KOPT-K1 (cell line): ENCODE measurements at regions not wholly inside any gene's neighbourhood (a gene's known extent, or its start where the extent isn't known, plus 50 kb on each side); places are given as distances from the start of the nearest gene placed in this dataset.

Experiments used
- H3K27ac ChIP-seq: fragments of 200-600 bp; sonication (generic); 2 replicates; pipeline ENCODE4 v1.5.1; 2016; ENCODE audit warnings: antibody characterized with exemption, mild to moderate bottlenecking, low read depth, low read length; ENCODE audit not compliant: poor library complexity, severe bottlenecking
- H3K36me3 ChIP-seq: fragments of 200-600 bp; sonication (generic); 2 replicates; pipeline ENCODE4 v1.5.1; 2017; ENCODE audit warnings: antibody characterized with exemption, mild to moderate bottlenecking, low read length, moderate library complexity; ENCODE audit not compliant: insufficient read depth
- H3K9me3 ChIP-seq: fragments of 200-600 bp; sonication (generic); 2 replicates; pipeline ENCODE4 v1.5.1; 2017; ENCODE audit warnings: antibody characterized with exemption, low read length, mild to moderate bottlenecking; ENCODE audit not compliant: insufficient read depth, poor library complexity, severe bottlenecking

DNA sequence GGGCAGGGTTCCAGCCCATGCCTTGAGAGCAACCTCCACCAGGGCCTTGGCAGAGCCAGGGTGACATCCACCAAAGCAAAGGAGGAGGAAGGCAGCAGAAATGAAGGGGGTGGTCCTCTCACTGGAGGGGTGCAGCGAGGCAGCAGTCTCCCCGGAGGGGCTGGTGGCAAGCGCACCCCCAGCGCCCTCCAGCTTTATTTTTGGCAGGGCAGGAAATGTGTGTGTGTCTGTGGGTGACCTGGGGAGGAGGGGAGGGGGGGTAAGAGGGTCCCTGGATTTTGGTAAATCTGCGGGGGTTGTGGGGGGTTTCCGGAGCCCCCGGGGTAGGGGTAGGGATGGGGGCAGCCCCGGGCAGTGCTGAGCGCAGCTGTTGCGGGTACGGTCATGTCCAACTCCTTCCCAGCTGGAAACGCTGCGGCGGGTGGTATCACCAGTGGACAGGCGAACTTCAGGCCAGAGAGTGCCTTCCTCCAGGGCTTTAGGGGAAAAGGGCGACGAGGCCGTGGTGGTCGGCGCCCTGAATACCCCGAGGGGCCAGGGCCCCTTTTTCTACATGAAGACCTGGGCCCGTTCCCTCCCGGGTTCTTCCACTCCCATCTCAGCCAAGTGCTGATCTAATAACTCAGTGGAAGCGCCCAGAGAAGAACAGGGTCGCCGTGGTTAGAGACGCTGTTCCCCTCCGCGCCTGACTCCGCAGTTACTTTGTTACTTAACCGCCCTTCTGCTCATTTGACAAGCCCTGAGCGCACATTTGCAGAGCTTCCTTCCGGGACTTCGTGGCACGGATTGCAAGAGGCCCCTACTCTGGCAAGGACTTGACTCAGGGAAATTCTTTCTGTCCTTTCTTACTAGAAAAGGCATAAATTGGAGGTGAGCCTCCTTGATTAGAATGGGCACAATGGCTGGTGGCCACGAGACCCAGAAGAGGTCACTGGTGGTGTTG lies 55.2 kb downstream of the FOS start:
- Histone ChIP-seq H3K27ac (peak overlapping the region; percentile 71), H3K9me3 (peaks cover 4% of the 10 kb centered on the region), H3K36me3 (no peaks in the 10 kb centered on the region)

DNA sequence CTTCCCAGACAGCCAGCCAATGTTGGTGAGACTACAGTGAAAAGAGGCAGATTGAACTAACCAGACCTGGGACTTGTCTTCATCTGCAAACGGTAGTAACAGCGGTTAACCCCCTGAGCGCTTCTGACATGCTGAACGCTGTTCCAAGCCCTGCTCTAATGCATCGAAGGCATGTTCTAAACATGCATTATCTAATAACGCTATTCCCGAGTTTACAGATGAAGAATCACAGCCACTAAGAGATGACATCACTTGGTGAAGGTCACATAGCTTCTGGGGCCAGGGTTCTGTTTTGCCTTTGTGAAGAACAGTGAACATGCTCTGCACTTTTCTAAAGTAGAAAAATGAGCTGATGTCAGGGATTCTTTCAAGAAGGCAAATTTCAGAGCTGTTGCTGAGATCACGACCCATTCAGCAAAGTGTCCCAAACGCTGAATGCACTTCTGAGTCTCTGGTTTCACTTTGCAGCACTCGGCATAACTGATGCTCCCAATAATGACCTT lies 56.0 kb downstream of the FOS start:
- Histone ChIP-seq H3K9me3 (peaks cover 4% of the 10 kb centered on the region), H3K27ac (peak overlapping the region; percentile 71), H3K36me3 (no peaks in the 10 kb centered on the region)

DNA sequence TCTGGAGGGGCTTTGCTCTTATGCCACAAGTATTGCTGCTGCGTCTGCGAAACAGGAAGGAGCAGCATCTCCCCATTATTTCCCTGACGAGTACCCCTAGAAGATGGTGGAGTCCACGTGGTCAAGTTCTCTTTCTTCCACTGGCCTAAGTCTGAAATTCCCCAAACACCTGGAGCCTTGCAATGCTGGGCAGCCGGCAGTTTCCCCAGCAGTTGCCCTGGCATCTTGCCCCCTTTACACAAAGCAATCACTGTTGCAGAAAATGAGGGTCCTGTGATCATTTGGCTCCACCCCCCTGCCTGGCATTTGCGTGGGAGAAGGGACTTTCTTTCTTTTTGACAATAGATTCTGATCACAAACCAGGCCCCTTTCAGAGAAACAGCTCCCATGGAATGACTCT lies 56.9 kb downstream of the FOS start:
- Histone ChIP-seq H3K36me3 (no peaks in the 10 kb centered on the region), H3K27ac (no peak overlapping the region), H3K9me3 (peaks cover 4% of the 10 kb centered on the region)

DNA sequence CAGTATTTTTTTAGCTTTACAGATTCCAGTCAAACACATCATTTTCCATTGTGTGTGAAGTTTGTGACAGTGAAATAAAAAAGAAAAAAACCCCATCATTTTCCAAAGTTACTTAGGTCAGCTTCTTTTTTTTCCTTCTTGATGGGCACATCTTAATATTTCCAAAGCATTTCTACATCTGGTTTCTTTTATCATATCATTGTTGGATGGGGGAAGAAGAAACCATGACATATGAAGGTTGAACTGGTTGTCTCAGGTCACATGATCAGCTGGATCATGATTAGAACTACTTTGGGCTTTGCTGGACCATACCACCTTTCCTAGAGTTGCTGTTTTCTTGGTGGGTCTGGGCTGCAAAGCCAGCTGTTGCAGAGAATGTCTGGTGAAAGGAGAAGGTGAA lies 59.8 kb downstream of the FOS start:
- no peaks in the 10 kb centered on the region for H3K36me3 ChIP-seq
- no peak overlapping the region for H3K27ac ChIP-seq
- H3K9me3 ChIP-seq, result peaks cover 4% of the 10 kb centered on the region

DNA sequence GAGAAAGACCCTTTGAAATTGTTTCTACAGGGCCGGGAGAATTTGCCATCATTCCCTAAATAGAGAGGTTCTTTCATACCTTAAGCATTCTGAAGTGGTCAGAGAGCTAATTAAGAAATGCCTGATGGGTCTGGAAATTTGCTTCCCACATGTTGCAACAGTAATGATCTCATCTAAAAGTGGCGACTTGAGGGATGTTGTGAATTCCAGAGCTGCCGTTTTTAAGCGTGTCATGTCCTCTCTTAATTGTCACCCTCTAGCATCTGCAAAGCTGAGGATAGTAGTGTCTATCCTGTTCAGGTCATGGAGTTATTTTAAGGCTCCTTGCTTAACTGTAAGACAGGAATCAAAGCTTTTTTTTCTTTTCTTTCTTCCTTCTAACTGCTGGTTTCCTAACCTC lies 60.4 kb downstream of the FOS start:
- H3K27ac ChIP-seq, result no peak overlapping the region
- H3K9me3 ChIP-seq, result peaks cover 4% of the 10 kb centered on the region
- no peaks in the 10 kb centered on the region for H3K36me3 ChIP-seq

DNA sequence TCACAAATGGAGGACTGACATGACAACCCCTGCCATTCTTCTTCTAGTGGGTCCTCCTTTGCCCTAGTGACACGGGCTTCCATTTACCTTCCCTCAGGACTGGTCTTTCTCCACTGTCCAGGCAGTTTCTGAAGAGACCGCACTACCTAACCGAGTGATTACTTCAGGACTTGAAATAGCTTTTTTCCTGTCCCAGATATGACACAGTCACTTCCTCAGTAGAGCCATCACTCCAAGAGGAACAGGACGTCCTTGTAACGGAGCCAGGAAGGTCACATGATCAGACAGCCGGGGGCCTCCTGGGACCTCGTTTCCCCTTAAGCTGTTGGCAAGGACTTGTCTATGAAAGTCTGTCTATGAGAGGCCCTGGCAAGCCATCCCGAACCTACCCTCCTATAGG lies 62.3 kb downstream of the FOS start:
- Histone ChIP-seq H3K27ac (no peak overlapping the region), H3K9me3 (peaks cover 4% of the 10 kb centered on the region), H3K36me3 (no peaks in the 10 kb centered on the region)

DNA sequence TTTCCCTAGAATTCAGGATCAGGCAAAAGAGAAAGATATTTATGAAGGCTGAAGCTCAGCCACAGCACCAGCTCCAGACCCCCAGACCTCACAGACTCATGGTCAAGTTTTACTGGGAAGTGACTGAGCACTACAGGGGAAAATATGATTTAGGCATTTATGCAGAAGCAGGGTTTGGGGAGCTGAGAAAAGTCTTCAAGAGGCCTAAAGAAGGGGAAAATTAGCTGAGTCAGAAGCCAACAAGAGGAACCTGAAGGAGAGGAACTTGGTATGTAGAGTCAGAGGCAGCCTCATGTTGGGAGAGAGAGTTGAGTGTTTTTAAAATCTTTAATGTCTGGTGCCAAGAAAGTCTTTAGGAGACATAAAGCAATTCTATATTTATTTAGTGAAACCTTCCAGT lies 63.0 kb downstream of the FOS start:
- Histone ChIP-seq H3K27ac (no peak overlapping the region), H3K9me3 (peaks cover 4% of the 10 kb centered on the region), H3K36me3 (no peaks in the 10 kb centered on the region)

DNA sequence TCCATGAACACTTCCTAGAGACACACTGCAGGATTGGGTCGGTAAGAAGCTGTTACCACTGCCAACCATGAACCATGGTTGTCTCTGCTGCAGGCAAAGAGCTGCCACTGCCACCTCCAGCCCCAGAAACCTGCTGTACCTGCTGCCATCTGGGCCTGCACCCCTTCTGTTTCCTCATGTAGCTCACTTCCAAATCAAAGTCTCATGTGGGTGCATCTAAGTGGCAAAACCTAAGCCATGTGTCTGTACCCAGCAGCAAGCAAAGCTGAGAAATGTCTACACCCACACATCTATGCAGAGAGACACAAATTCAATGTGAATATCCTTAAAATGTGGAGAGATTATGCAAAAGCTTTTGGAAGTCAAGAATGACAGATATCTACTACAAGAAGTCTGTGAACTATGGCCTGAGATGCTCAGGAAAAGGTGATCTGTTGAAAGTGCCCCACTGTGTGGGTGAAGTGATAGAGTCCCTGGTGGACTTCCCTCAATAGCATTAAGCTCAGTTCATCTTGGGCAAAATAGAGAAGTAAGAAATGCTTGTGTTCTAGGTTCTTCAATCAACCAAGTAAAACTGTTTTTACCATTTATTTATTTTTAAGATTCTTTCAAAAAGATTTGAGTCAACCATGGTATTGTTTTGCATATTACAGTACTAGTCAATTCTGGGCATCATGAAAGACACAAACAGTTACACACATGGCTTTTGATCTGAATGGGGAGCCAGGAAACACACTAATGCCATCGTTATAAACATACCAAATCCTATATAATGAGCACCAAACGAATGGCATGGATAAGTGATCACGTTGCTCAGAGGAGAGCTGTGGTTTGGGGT lies 64.4 kb downstream of the FOS start:
- no peaks in the 10 kb centered on the region for H3K9me3 ChIP-seq
- H3K27ac ChIP-seq, result no peak overlapping the region
- no peaks in the 10 kb centered on the region for H3K36me3 ChIP-seq

DNA sequence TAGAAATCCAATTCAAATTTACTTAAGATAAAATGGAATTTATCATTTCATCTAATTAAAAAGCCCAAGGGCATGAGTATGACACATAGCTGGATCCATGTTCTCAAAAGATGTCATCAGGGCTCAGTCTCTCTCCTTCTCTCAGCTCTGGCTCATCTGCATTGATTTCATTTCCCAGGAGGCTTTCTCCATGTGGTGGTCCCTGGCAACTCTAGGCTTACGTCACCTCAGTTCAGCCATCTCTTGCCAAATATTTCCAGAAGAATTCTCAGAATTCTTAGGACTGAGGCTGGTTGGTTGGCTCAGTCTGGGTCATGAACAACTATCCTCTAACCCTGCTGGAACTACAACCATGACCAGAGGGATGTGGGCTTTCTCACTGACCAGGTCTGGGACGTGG lies 65.3 kb downstream of the FOS start:
- Histone ChIP-seq H3K27ac (no peak overlapping the region), H3K9me3 (no peaks in the 10 kb centered on the region)

DNA sequence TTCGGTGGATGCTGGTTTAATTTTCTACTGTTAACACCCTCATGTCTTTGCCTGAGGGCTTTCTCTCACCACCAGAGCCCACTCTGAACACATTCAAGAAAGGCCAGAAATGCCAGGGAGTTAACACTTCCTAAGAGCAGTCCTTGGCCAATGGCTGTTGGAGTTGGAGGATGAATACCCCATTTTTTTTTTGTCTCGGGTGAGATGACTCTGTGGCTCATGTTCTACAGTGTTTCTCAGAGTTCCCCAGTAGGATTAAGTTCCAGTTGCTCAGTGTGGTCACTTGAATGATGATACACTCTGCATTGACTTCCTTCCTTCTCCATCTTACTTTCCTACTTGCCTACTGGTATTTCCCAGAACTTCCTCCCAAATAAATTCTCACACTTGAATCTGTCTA lies 65.8 kb downstream of the FOS start:
- Histone ChIP-seq H3K36me3 (no peaks in the 10 kb centered on the region), H3K9me3 (no peaks in the 10 kb centered on the region), H3K27ac (no peak overlapping the region)

More for the DNA sequence above, 65.3 kb downstream of the FOS start:
- H3K36me3 ChIP-seq, result no peaks in the 10 kb centered on the region

DNA sequence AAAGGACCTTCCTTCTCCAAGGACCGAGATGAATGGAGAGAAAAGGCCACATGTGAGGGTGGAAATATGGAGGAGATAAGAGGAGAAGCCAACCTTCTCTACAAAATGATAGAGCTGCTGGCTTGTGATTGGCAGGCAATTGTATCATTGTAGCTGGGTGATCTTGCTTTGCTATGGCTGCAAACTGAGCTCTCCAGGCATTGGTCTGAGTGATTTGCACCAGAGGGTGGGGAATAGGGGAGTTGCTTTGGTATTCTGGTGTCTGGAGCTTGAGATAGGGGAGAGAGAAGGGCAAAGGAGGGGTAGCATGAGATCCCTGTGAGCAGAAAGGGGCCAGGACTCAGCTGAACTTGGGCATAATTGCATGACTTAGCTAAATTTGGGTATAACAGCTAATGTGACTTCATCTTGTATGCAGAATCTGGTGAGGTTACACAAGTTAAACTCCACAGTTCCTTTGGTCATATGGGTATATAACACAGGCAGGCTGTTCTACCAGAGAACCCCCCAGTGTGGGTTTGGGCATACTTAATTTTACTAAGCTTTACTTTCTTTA lies 72.0 kb downstream of the FOS start:
- H3K9me3 ChIP-seq, result no peaks in the 10 kb centered on the region
- no peaks in the 10 kb centered on the region for H3K36me3 ChIP-seq
- no peak overlapping the region for H3K27ac ChIP-seq

DNA sequence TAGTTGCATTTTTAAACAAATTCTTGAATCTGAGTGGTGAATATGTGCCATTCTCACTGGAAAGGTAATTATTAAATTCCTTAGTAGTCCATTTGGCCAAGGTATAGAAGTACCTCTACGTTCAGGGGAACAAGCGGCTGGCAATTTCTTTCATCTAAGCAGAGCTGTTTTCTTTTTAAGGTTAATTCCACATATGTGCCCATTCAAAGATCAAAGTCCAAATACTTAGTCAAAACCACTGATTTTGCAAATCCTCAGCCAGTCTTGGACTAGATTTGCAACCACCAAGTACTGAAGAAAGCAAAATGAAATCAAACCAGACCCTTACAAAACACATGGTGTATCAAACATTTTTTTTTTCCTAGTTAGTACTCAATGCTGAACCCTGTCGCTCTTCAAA lies 68.7 kb upstream of the JDP2 start:
- no peak overlapping the region for H3K27ac ChIP-seq
- no peaks in the 10 kb centered on the region for H3K9me3 ChIP-seq
- no peaks in the 10 kb centered on the region for H3K36me3 ChIP-seq

DNA sequence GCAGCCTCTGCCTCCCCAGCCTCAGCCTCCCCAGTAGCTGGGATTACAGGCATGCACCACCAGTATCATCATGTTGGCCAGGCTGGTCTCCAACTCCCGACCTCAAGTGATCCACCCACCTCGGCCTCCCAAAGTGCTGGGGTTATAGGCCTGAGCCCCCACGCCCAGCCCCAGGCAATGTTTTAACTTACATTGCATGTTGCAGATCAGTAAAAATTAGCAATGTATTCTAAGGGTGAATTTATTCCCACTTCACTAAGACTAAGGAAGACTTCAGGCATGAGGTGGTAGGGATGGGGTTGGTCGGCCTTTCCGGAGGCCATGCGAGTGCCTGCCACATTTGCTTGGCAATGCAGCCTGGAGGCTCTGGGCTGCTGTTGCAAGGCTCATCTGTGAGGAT lies 66.8 kb upstream of the JDP2 start:
- Histone ChIP-seq H3K9me3 (no peaks in the 10 kb centered on the region), H3K36me3 (no peaks in the 10 kb centered on the region), H3K27ac (no peak overlapping the region)

DNA sequence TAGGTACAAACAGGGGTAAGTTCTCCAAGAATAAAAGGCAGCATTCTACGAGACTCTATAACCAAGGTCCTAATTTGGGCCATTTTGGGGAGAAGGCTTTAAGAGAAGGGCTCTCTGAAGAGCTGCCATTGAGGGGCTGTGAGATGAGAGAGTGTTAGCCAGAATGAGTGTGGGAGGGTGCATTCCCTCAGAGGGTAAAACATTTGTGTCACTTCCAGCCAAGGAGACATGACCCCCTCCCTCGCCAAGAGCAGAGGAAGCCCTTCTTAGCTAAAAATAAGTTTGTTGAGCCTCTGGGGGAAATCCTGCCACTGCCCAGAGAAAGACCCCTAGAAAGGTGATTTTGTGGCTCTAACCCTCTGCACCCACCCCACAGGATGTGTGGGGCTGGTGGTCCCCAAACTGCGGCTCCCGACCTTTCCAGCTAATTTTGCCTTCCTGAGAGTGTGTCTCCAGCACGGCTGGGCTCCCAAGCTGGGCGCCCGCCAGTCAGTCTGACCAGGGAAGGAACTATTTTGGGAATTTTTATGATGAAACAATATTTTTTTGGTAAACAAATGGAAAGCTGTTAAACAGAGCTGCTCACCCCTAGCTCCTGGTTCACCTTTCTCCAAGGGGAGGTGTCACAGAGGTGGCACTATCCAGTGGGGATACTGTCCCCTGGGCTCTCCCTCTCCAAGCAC lies 65.9 kb upstream of the JDP2 start:
- Histone ChIP-seq H3K9me3 (no peaks in the 10 kb centered on the region), H3K36me3 (no peaks in the 10 kb centered on the region), H3K27ac (no peak overlapping the region)

DNA sequence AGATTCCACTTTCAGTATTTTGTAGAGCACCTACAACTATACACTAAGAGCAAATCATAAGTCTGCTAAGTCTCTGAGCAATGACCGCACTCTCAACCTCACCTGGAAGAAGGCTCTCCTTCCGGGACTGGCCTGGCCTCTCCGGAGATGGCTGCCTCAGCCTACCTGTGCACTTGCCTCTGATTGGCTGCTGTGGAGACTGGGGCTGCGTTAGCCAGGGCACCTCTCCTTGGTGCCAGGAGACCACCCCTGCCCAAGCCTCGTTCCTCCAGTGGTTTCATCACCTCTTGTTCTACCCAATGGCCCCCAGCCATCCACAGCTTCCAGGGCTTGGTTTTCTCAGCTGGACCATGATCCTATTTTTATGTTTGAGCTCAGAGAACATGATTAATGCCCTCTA lies 64.7 kb upstream of the JDP2 start:
- Histone ChIP-seq H3K27ac (no peak overlapping the region), H3K36me3 (no peaks in the 10 kb centered on the region), H3K9me3 (no peaks in the 10 kb centered on the region)
